Osteocyte (in vitro differentiated cells): ENCODE measurements at regions not wholly inside any gene's neighbourhood (a gene's known extent, or its start where the extent isn't known, plus 50 kb on each side); places are given as distances from the start of the nearest gene placed in this dataset.

ENCODE experiments used
- DNase-seq: peaks from one replicate; pipeline ENCODE4 v3.0.0; 2021; ENCODE audit warnings: mixed read lengths; ENCODE audit not compliant: unreplicated experiment; ENCODE audit errors: extremely low spot score
- H3K27ac Mint-ChIP-seq: one replicate; pipeline ENCODE4 v1.8.0; 2021; ENCODE audit warnings: mild to moderate bottlenecking, mixed read lengths; ENCODE audit not compliant: unreplicated experiment
- H3K27me3 Mint-ChIP-seq: one replicate; pipeline ENCODE4 v1.8.0; 2021; ENCODE audit warnings: mixed read lengths; ENCODE audit not compliant: unreplicated experiment
- H3K36me3 Mint-ChIP-seq: one replicate; pipeline ENCODE4 v1.8.0; 2021; ENCODE audit warnings: mixed read lengths; ENCODE audit not compliant: unreplicated experiment
- H3K4me1 Mint-ChIP-seq: one replicate; pipeline ENCODE4 v1.8.0; 2021; ENCODE audit warnings: mixed read lengths; ENCODE audit not compliant: unreplicated experiment
- H3K4me3 Mint-ChIP-seq: one replicate; pipeline ENCODE4 v1.8.0; 2021; ENCODE audit warnings: mild to moderate bottlenecking, moderate library complexity, mixed read lengths; ENCODE audit not compliant: unreplicated experiment
- H3K9me3 Mint-ChIP-seq: one replicate; pipeline ENCODE4 v1.8.0; 2021; ENCODE audit warnings: mixed read lengths; ENCODE audit not compliant: unreplicated experiment
- CTCF ChIP-seq: fragments of 200-600 bp; sonication (generic); IDR thresholded peaks from 2 replicates; pipeline ENCODE4 v1.5.0; 2021; ENCODE audit warnings: antibody characterized with exemption, mild to moderate bottlenecking, moderate library complexity

- TF ChIP-seq CTCF: no peak
- DNase-seq: no peak
- Mint-ChIP-seq H3K9me3 (no peaks in the 10 kb centered on the region), H3K4me3 (no peak overlapping the region), H3K27ac (no peak overlapping the region), H3K27me3 (no peaks in the 10 kb centered on the region), H3K36me3 (no peaks in the 10 kb centered on the region), H3K4me1 (peaks cover 4% of the 10 kb centered on the region)
These were observed 595.5 kb downstream of the TBC1D4 start for GRCh38 chr13:74886502-74886901.

- no peak overlapping the region for H3K4me3 Mint-ChIP-seq
- peaks cover 3% of the 10 kb centered on the region for H3K9me3 Mint-ChIP-seq
- no peak overlapping the region for H3K27ac Mint-ChIP-seq
- no peak for DNase-seq
- H3K27me3 Mint-ChIP-seq: no peaks in the 10 kb centered on the region
- no peaks in the 10 kb centered on the region for H3K36me3 Mint-ChIP-seq
- peak; percentile 38 for TF ChIP-seq CTCF
- H3K4me1 Mint-ChIP-seq: peaks cover 2% of the 10 kb centered on the region
These were observed 598.1 kb downstream of the TBC1D4 start for GRCh38 chr13:74883834-74884233.

- H3K36me3 Mint-ChIP-seq: peaks cover 4% of the 10 kb centered on the region
- no peak overlapping the region for H3K4me3 Mint-ChIP-seq
- no peaks in the 10 kb centered on the region for H3K4me1 Mint-ChIP-seq
- DNase-seq: no peak
- peaks cover 15% of the 10 kb centered on the region for H3K9me3 Mint-ChIP-seq
- no peak for TF ChIP-seq CTCF
- H3K27me3 Mint-ChIP-seq: no peaks in the 10 kb centered on the region
- no peak overlapping the region for H3K27ac Mint-ChIP-seq
These were observed 610.4 kb downstream of the TBC1D4 start for GRCh38 chr13:74871369-74872070.

- H3K4me1 Mint-ChIP-seq: no peaks in the 10 kb centered on the region
- DNase-seq: no peak
- H3K27ac Mint-ChIP-seq: no peak overlapping the region
- peaks cover 15% of the 10 kb centered on the region for H3K9me3 Mint-ChIP-seq
- no peak for TF ChIP-seq CTCF
- H3K27me3 Mint-ChIP-seq: no peaks in the 10 kb centered on the region
- H3K36me3 Mint-ChIP-seq: peaks cover 4% of the 10 kb centered on the region
- no peak overlapping the region for H3K4me3 Mint-ChIP-seq
These were observed 611.1 kb downstream of the TBC1D4 start for GRCh38 chr13:74870865-74871264.

GRCh38 chr13:74869846-74870245 lies 612.1 kb downstream of the TBC1D4 start:
- H3K36me3 Mint-ChIP-seq: peaks cover 4% of the 10 kb centered on the region
- no peak overlapping the region for H3K27ac Mint-ChIP-seq
- no peak for TF ChIP-seq CTCF
- DNase-seq: no peak
- no peaks in the 10 kb centered on the region for H3K27me3 Mint-ChIP-seq
- no peak overlapping the region for H3K4me3 Mint-ChIP-seq
- H3K4me1 Mint-ChIP-seq: no peaks in the 10 kb centered on the region
- peaks cover 15% of the 10 kb centered on the region for H3K9me3 Mint-ChIP-seq
